Kasumi-1 (cell line): ENCODE measurements at regions not wholly inside any gene's neighbourhood (a gene's known extent, or its start where the extent isn't known, plus 50 kb on each side); places are given as distances from the start of the nearest gene placed in this dataset.

ENCODE experiments used
- DNase-seq, 2 experiments: peaks; one replicate each; lab custom pipeline; 2025; lab: John Stamatoyannopoulos, UW

DNA sequence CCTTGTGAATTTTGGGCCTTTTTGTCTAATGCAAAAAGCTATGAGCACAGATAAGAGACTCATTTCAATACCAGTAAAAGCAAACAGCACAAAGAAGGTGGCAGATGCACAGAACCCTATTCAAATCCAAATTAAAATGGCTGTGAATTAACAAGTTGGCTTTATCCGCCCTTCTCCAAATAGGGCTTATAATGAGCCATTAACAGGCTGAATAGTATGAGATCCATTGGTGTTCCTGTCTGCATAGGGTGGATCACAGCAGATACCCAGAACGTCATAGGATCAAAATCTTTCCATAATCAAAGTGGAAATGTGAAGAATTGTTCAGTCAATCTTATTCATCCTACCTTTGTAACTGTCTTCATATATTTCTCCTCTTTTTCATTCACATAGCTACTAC, 282.4 kb upstream of the UMPS start:
- no peak for DNase-seq

DNA sequence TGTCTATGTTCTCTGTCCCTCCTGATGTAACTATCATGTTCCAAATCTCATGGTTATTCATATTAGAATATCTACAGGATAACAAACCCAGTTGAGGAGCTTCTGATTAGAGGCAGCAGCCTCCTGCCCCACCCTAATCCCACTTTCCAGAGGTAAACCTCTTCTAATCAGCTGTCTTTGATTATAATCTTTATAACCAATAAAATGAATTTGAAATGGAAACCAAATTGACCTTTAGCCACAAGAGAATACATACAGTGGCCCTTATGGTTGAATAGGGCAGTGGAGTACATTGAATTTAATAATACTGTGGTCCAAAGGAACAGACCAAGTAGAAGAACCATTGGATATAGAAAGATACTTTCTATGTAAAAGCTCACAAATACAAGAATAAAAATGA, 281.3 kb upstream of the UMPS start:
- DNase-seq = no peak

DNA sequence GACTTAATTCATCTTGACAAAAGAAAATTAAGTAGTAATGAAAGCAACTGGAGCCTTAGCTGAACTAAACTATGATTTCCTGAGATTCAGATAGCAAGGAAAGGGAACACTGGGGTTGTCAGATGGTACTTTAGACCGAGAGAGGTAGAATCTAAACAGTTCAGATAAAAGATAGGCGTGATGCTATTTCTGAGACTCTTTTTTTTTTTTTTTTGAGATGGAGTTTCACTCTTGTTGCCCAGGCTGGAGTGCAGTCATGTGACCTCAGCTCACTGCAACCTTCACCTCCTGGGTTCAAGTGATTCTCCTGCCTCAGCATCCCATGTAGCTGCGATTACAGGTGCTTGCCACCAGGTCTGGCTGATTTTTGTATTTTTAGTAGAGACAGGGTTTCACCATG, 279.9 kb upstream of the UMPS start:
- DNase-seq = no peak

DNA sequence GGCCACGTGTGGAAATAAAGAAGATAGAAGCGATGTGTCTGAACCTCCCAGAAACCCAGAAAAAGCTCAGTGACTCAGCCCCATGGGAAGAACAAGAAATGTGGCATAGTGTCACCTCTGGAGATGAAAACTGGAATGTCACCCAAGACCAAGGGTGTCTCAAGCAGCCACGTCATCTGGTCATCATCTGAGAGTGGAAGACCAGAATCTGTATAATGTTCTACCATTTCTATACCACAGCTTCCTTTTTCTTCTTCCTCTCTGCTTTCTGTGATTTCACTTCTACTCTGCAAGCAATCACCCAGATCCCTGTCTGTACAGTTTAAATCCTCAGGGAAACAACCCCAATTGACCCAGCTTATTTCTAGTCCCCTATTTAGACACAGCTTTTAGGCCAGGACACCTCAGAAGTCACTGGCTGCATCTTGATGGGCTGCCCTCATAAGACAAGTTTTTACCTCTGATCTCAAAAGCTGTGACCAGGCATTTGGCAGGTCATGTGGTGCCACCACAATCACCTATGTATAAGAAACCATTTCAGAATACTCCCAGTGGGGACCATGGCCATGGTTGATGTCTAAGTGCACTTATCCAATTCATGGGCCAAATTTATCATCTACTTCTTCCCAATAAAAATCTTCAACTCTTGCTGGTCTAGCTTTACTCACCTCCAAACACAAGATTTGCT, 278.5 kb upstream of the UMPS start:
- no peak for DNase-seq

DNA sequence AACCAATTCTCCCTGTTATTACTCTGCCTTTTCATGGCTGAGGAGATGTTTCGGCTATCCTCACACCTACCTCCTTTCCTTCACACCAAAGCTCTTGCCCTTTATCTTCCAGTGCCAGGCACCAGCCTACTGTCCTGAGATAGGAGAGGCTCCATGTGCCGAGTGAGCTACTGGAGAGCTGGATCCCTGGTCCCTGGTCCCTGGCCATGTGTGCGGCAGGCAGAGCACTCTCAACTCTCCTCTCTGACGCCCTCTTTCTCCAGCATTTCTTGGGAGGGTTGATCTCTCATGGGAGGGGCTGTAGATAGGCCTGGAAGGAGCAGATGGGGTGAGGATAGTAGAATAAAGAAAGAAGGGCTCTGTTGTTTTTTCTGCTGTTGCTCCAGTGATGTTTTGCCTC, 277.1 kb upstream of the UMPS start:
- DNase-seq = no peak

DNA sequence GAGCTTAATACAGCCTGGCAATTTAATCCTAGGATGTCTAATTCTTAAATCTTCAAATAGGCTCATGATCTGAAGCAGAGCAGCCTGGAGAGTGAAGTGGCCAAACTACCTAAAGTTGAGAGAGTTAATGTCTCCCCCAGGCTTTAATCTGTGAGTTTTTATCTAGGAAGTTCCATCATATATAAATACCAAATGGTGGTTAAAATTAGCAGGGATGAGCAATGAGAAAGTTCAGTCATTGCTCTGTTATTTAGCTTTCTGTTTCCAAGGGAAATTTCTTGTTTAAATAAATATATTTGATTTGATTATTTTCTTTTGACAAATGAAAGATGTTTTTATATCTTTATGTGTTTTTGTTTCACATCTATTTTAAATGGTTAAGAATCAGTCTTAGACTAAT, 274.4 kb upstream of the UMPS start:
- DNase-seq = no peak

DNA sequence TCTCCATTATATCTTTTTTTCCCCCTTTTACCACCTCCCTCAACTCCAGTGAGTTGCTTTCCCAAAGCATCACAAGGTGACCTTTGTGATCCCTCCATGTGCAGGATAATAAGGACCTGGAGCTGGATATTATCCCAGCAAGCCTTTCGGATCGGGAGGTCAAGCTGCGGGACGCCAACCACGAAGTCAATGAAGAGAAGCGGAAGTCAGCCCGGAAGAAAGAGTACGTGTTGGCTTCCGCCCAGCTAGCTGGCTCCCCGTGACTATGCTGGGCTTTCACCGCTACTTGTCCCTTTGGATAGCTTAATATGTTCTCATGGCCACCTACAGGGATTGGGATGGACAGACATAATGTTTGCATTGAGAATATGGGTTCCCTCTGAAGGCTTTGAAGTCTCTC, 273.7 kb upstream of the UMPS start:
- no peak for DNase-seq

DNA sequence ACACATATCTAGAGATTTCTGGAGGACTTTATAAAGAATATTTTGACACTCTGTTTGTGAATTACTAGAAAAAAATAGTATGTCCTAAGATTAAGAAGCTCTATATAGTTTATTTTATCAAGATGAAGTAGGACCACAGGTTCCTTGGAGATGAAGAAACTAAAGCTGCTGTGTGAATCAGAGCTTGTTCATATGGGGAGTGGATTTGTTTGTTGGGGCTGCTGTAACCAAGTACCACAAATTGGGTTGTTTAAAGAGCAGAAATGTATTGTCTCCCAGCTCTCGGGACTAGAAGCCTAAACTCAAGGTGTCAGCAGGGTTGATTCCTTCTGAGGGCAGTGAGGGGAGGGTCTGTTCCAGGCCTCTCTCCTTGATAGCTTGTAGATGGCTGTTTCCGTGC, 270.6 kb upstream of the UMPS start:
- no peak for DNase-seq

DNA sequence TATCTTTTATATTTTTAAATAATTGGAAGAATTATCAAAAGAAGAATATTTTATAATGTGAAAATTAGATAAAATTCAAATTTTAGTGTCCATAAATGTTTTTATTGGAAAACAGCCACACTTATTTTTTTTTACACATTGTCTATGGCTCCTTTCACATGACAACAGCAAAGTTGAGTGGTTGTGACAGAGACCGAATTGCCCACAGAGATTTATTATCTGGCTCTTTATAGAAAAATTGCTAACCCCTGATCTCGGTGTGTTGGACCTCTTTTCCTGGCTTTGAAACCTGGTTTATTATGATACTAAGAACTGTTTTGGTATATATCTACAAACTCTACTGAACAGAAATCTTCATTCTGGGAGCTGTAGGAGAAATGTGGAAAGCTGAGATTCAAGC, 269.1 kb upstream of the UMPS start:
- DNase-seq = no peak

DNA sequence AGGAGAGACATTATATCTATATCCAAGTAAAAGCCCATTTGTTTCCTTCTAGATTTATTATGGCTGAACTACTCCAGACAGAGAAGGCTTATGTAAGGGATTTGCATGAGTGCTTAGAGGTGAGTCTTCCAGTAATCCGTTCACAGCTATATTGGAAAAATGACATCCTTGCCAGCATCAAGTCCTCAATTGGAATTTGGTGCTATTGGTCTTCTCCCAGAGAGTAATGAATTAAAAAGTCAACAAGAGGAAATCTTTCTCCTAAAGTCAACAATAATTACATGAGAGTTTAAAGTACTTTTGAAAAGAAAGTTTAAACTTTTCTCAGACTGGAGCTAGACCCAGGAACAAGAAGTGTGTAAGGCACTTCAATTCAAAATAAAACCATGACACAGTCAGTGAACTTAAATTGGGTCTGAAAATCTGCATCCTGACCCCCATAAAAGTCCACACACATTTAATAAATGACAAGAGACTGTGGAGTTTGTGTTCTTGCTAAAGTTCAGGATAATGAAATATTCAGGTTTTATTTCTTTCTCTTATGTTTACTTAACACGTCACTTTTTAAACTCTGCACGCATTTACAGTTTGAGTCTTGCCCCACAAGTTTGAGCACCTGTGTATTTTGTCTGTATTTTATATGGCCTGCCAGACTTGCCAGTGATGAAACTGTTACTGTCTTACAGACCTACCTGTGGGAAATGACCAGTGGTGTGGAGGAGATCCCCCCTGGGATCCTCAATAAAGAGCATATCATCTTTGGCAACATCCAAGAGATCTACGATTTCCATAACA, 268.2 kb upstream of the UMPS start:
- DNase-seq = no peak

DNA sequence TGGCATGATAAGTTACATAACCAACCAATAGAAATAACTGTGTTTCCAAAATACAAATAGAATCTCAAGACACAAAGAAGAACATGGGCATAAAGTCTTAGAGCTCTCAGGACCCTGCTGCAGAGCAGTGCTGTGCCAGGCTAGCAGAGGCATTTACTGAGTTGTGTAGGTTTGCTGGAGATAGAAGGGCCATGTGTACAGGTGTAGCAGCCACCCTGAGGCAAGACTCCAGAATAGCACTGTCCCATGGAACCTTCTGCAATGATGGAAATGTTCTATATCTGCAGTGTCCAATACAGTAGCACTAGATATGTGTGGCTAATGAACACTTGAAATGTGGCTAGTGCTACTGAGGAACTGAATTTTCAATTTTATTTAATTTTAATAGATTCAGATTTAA, 267.0 kb upstream of the UMPS start:
- DNase-seq = no peak

DNA sequence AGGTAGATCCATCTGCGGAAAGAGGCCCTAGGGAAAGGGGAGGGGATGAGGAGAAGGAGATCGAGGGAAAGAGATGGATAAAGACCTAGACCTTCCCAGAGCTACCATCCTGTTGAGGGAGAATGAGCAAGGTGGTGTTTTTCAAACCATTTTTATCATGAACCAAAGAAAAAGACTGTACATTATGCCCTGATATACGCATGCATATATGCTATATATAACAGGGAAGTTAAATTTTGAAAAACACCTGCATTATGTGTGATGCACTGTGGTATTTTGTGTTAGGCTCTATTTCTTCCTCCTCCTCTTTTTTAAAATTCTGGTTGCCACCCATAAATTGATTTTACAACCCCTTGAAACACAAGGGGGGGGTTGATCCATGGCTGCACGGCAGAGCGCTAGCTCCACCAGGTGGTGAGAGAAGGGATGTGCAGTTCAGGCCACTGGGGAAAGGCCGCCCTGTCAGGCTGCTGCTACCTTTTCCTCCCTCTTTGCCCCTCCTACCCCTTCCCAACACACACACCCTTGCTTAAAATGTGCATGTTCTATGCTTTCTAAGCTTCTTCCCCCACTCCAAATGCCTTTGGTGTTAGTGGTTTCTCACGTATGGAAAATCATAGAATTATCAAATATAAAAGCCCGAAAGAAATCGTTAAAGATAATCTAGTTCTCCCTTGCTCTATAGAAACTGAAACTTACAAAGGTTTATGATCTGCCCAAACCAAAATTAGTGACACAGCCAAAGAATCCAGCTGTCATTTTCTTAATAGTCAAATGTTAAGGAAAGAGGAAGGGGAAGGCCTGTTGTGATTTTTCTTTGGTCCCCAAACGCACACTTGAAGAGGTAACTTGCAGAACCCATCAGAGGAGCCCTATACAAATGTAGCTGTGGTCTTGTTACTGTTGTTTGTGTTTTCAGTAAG, 262.0 kb upstream of the UMPS start:
- DNase-seq = peak; percentile 46 to 65

DNA sequence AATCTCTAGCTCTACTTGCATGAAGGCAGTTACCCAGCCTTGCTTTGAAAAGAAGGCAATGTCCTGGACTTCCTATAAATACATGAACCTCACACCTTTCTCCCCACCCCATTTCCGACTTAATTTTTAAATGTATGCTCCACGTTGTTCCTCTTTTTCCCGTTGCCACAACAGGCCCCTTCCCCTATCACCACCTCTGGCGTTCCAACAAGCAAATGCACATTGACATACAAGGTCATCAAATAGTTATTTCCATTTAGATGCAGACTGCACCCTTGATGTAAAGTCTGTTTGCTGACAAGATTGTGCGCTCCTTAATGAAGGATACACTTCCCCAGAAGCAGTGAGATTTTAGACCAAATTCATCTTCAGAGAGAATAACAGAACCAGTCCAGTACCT, 260.7 kb upstream of the UMPS start:
- DNase-seq = no peak

DNA sequence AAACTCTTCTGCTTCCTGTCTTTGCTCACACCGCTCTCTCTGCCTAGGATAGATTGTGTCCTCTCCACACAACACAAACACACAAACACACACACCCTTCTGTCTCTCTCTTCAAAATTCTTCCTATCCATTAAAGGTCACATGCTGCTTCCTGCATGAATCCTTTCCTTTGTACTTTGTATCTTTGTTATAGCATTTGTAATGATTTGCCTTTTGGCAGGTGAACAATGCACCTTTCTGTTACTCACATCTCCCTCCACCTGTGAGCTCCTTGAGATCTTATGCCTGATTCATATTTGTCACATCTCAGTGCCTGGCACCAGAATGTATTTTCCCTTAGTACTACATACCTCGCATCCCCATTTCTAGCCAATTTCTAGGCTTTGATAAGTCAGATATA, 251.4 kb upstream of the UMPS start:
- no peak for DNase-seq

DNA sequence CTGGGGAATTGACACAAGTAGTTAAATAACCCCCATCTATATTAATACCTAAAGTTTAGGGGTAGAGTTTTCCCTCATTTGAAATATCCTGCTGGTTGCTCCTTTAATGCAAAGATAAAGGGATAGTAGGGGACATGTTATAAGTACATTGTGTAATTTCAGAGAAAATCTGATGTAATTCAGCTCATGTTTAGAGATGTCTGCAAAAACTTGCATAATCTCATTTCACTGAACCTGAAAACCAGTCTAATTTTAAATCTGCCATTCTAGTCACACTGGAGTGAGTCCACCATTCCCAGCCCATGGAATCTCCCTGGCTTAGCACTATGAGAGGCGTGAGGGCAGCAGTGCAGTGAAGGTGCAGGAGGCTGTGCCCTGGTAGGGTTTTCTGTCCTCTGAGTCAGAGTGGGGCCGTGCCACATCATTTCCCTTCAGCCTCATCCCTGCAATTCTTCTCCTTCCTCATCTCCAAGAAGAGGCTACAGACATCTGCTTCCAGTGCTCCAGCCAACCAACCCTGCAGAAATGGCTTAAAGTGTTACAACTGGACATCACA, 246.3 kb upstream of the UMPS start:
- DNase-seq = no peak

DNA sequence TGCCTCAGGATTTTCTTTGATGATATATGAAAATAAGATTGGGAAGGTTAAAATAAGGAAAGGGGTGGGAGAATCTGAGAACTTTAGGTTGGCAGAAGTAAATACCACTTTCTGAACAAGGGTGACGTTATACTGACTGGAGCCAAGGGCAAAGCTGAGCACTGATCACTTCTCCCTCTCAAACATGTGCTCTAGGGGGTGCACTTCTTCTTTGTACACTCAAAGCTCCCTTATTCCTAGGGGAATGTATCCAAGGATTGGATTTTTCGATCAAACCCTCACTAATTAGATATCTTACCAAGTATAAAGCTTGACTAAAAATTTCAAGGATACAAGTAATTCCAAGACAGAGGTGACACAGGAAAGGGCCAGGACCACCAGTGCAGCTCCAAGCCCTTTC, 243.9 kb upstream of the UMPS start:
- DNase-seq = no peak

DNA sequence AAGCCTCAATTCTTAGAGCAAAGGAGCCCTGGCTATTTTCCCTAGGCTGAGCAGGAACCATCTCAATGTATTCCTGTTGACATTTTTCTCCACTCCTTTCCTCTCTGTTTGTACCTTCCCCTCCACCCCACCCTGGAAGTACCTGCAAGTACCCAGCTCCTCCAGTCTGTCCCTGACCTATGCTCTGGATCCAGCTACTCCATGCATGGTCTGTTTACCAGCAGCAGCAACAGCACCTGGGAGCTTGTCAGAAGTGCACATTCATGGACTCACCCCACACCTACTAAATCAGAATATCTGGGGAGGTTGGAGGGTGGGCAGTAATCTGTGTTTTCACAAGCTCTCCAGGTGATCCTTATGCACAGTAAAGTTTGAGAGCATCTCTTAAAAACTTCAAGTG, 240.7 kb upstream of the UMPS start:
- no peak for DNase-seq

DNA sequence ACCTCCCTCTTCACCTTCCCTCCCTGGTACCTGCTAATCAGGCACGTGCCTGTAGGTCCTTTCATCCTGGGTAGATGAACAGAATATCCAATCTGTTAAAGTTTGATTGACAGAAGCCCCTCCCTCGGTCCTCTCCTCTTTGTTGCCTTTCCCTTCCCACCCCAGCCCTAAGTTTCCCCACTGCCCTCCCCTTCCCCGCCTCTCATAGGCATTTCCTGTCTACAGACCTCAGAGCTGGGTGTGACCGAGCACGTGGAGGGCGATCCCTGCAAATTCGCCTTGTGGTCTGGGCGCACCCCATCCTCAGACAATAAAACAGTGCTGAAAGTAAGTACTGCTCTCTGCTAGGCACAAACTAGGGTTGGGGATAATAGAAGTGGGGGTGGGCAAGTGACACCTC, 239.2 kb upstream of the UMPS start:
- DNase-seq = no peak

DNA sequence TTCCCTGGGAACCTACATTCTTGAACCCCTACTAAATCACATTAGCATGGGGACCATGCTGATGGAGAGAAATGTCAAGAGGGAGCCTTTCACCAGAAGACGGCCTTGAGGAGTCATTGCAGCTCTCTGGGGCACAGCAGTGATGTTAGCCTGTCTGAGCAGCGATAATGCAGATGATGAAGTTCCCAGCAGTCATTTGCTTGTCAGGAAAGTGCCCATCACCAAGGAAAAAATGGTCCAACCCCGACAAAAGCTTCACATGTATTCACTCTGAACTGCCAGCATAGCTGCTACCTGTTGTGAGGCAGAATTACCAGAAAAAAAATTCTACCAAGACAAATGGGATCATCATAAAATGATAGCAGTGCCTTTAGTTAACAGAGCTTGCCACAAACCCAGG, 238.4 kb upstream of the UMPS start:
- DNase-seq = no peak

DNA sequence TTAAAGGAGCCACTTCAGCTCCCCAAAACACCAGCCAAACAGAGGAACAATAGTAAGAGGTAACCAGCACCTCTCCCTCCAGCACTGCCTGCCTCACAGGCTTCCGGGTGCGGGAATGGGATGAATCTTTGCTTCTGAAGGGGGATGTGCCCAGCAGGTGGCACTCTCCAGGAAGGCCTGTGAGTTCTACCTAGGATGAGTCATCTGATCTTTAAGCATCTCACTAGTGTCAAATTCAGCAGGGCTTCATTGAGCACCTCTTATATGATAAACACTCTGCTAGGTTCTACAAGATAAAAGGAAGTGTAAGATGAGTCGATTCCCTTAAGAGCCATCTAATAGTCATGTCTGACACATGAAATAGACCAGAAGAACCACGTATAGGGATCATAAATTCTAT, 237.4 kb upstream of the UMPS start:
- no peak for DNase-seq

DNA sequence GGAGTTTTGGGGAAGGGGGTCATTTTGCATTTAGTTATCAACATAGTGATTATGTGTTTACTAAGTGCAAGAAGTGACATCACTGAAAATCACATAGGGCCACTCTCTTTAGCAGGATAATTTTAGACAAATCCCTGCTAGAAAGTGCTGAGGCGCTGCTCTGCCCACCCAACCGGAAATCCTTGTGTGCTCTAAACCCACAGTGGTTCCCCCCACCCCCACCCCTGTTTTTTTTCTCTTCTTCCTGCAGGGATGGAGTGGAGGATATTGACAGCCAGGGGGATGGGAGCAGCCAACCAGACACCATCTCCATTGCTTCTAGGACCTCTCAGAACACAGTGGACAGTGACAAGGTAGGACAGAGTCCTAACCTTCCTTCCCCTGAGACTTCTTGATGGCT, 234.2 kb upstream of the UMPS start:
- no peak for DNase-seq

DNA sequence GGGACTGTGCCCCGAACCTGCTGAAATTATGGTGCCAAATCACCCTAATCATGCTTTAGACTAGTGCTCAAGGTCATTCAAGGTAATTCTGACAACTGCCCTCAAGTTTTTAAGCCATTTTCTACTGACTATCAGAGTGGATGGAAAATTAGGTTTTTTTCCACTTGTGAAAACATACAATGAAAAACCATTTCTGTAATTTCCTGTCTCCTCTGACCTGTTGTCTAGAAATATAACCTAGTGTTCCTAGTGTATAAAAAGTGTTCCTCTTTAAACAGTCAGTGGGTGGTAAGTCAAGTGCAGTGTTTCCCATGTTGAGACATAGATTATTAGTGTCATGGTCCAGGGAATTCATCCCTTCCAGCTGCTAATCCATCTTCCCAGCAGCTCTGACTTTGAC, 232.8 kb upstream of the UMPS start:
- DNase-seq = no peak

DNA sequence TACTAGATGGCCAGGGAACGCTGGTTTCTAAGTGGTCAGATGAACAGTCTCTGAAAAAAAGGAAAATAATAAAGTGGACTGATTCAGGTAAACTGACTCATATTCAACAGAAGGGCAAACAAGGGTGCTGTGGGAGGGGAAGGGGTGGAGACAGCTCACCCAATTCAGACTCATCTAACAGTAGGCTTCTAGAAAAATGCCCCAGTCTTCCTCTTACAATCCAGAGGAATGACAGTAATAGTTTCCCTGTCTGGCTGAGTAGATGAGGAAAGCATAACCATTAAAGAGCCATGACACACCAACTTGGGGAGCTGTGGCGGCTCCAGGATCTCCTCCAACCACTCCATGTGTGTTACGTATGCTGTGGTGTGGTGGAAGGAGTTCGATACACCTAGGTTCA, 231.4 kb upstream of the UMPS start:
- DNase-seq = no peak
